ENCODE measurements at regions not wholly inside any gene's neighbourhood (a gene's known extent, or its start where the extent isn't known, plus 50 kb on each side); places are given as distances from the start of the nearest gene placed in this dataset.
"Not testable (repeated sequence)": the region's sequence is repeated elsewhere in the genome, so short reads cannot be mapped to it uniquely, and the experiment has no call there.

DNA sequence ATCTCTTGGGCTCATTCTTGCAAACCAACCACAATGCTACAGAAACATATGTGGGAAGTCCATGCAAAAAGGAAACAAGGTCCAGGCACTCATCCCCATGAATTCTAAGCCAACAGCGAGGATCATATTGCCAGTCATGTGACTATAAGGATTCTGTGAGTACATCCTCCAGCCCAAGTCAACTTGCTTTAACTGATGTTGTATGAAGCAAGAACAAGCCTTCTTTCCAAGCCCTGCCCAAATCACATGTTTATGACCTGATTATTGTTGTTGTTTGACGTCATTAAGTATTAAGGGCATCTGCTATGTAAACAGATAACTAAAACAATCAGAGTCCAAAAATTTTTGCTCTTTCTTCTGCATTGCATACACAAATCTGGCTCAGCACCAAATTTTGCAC is 78.2 kb upstream of the MON1B start:
- no peak overlapping the region for H3K27ac Mint-ChIP-seq
- ATAC-seq (ENCODE audit: low read depth in 2 of 2), result no peak
- no peaks in the 10 kb centered on the region for H3K9me3 Mint-ChIP-seq
- no peaks in the 10 kb centered on the region for H3K4me1 Mint-ChIP-seq
- DNase-seq, result no peak
- no peak overlapping the region for H3K4me3 Mint-ChIP-seq
- H3K27me3 Mint-ChIP-seq, result peaks cover 0 to 7% (median under 1%) of the 10 kb centered on the region in 3 donors
- no peaks in the 10 kb centered on the region for H3K36me3 Mint-ChIP-seq

DNA sequence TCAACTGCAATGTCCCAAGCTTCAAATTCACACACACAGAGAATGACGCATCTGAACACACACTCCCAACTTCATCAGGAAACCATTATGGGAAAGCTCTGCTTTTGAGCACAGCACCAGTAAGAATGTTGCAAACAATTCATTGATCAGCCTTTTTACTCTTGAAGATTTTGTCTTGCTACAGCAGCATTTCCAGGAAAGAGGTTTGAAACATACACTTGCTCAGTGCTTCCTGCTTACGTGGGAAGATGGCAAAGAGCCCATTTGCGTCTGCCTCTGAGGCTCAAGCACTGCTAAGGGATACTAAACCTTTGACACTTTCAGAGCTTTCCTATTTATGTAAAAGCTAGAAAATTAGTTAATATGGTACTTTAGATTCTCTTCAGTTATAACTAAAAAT is 77.2 kb upstream of the MON1B start:
- Mint-ChIP-seq H3K27ac (no peak overlapping the region), H3K9me3 (peaks cover 0 to 4% (median 0%) of the 10 kb centered on the region in 7 donors), H3K4me3 (no peak overlapping the region), H3K36me3 (no peaks in the 10 kb centered on the region), H3K4me1 (no peaks in the 10 kb centered on the region), H3K27me3 (peaks cover 6 to 18% (median 10%) of the 10 kb centered on the region in 3 donors)
- ATAC-seq (ENCODE audit: low read depth in 2 of 2) (no peak), DNase-seq (no peak)

DNA sequence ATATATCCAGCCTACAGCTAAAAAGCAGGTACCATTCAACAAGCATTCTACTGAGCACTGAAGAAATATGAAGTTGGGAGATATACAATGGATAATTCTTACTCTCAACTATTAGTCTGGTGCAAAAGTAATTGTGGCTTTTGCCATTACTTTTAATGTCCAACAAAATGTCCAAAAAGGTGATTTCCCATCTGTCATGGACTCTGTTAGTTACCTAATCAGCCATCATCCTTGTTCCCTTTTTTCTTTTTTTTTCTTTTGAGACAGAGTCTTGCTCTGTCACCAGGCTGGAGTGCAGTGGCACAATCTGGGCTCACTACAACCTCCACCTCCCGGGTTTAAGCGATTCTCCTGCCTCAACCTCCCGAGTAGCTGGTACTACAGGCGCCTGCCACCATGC is 76.6 kb upstream of the MON1B start:
- H3K36me3 Mint-ChIP-seq; DNase-seq; H3K9me3 Mint-ChIP-seq; H3K27ac Mint-ChIP-seq; H3K4me1 Mint-ChIP-seq; ATAC-seq (ENCODE audit: low read depth in 2 of 2); H3K4me3 Mint-ChIP-seq: not testable (repeated sequence)
- peaks cover 6 to 20% (median 10%) of the 10 kb centered on the region in 3 donors for H3K27me3 Mint-ChIP-seq

DNA sequence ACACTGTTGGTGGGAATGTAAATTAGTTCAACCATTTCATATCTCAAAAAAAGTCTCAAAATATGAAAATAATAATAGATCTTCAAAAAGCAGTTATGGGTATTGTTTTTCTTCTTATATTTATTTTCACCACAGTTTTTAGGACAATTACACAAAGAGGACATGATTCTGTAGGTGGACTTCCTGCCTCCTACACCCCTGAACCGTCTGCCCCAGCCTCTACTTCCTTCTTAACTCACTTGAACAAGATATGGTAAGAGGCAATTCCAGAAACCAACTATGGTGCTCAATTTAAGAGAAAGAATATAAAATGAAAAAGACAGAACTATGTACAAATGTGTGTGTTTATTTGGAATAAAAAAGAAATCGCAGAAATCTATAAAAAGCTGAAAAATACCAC is 74.1 kb upstream of the MON1B start:
- peaks cover 0 to 4% (median 0%) of the 10 kb centered on the region in 7 donors for H3K9me3 Mint-ChIP-seq

DNA sequence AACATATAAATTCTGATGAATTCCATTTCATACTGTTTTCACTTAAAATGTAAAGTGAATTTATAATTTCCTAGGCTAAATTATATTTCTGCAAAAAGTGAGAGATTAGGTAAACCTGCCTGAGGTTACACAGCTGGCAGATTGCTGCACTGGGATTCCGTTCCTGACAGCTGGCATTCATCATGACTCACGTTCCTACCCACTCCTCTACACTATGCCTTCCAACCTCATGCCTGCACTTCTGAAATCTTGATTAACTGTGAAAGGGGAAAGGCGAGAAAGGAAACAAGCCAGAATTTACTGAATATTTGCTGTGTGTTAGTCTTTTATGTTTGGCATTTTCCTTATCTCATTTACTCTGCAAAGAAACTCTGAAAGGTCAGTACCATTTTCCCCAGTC is 73.3 kb upstream of the MON1B start:
- no peak for ATAC-seq (ENCODE audit: low read depth in 2 of 2)
- no peaks in the 10 kb centered on the region for H3K36me3 Mint-ChIP-seq
- no peak overlapping the region for H3K4me3 Mint-ChIP-seq
- DNase-seq, result no peak
- peaks cover 0 to 7% (median under 1%) of the 10 kb centered on the region in 7 donors for H3K9me3 Mint-ChIP-seq
- peaks cover 10 to 24% (median 13%) of the 10 kb centered on the region in 3 donors for H3K27me3 Mint-ChIP-seq
- H3K27ac Mint-ChIP-seq, result no peak overlapping the region
- no peaks in the 10 kb centered on the region for H3K4me1 Mint-ChIP-seq

More for the DNA sequence above, 74.1 kb upstream of the MON1B start:
- H3K36me3 Mint-ChIP-seq, result no peaks in the 10 kb centered on the region
- H3K4me3 Mint-ChIP-seq, result no peak overlapping the region
- no peak overlapping the region for H3K27ac Mint-ChIP-seq
- H3K27me3 Mint-ChIP-seq, result peaks cover 10 to 24% (median 13%) of the 10 kb centered on the region in 3 donors
- H3K4me1 Mint-ChIP-seq, result no peaks in the 10 kb centered on the region
- ATAC-seq (ENCODE audit: low read depth in 2 of 2) (no peak), DNase-seq (no peak)

DNA sequence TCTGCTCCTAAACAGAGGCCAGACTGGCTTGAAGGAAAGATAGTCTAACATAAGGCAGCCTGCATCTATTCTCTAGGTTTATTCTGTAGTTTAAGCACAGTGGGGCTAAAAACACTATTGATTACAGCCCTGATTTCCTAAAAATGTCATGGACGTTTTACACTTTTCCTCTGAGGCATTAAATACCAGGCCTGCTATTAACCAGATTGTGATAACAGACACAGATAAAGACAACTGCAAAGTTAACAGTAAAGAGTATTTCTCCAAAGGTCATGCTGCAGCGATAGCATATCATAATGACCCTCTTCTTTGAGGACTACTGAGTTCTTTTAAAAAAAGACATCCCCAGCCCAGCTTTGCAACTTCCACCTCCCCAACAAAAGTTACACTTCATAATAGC is 59.6 kb upstream of the MON1B start:
- Mint-ChIP-seq H3K9me3 (peaks cover 0 to 11% (median 7%) of the 10 kb centered on the region in 7 donors), H3K27me3 (peaks cover 0 to 9% (median 6%) of the 10 kb centered on the region in 3 donors), H3K36me3 (no peaks in the 10 kb centered on the region), H3K4me3 (no peak overlapping the region), H3K4me1 (no peaks in the 10 kb centered on the region), H3K27ac (no peak overlapping the region)
- no peak for ATAC-seq (ENCODE audit: low read depth in 2 of 2)
- no peak for DNase-seq

DNA sequence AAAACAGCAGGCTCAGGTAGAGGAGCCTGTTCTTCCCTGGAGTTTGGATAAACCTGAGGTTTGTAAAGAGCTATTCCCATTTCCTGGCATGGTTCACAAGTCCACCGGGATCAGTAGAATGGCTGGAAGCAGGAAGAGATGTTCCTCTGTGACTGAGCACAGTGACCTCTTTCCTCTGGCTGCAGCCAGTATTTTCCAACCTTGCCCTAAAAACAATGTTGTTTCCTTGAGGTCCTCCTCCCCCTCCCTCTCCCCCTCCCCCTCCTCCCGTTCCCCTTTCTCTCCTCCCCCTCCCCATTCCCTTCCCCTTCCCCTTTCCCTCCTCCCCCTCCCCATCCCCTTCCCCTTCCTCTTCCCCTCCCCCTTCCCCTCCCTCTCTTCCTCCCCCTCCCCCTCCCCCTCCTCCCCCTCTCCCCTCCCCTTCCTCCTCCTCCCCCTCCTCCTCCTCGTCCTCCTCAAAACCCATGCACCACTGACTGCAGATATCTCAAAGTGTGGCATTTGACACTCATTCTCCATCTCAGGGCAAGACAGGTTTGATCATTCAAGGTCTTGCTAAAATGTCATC is 58.9 kb upstream of the MON1B start:
- Mint-ChIP-seq H3K9me3 (peaks cover 0 to 11% (median 6%) of the 10 kb centered on the region in 7 donors), H3K27ac (no peak overlapping the region), H3K4me3 (no peak overlapping the region), H3K4me1 (no peaks in the 10 kb centered on the region), H3K36me3 (no peaks in the 10 kb centered on the region), H3K27me3 (peaks cover 5 to 9% (median 9%) of the 10 kb centered on the region in 3 donors)
- ATAC-seq (ENCODE audit: low read depth in 2 of 2), result no peak
- DNase-seq, result no peak

DNA sequence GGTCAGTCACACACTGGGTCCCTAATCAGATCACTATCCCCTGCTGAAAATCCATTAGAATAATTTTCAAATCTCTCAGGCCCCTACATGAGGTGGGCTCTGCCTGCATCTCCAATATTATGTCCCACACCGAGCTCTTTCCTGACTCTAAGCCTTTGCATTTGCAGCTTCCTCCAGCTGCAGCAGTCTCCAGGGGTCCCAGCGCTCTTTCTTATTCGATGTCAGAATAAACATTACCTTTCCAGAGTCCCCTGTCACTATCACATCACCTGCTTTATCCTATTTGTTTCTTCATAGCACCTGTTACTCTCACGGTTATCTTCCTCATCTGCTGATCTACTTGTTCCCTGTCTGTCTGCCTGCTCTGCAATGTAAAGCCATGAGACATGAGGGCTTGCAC is 57.3 kb upstream of the MON1B start:
- Mint-ChIP-seq H3K27ac (no peak overlapping the region), H3K4me3 (no peak overlapping the region), H3K9me3 (peaks cover 0 to 4% (median 0%) of the 10 kb centered on the region in 7 donors), H3K36me3 (no peaks in the 10 kb centered on the region), H3K27me3 (peaks cover 8 to 9% (median 9%) of the 10 kb centered on the region in 3 donors), H3K4me1 (no peaks in the 10 kb centered on the region)
- no peak for ATAC-seq (ENCODE audit: low read depth in 2 of 2)
- DNase-seq, result no peak

DNA sequence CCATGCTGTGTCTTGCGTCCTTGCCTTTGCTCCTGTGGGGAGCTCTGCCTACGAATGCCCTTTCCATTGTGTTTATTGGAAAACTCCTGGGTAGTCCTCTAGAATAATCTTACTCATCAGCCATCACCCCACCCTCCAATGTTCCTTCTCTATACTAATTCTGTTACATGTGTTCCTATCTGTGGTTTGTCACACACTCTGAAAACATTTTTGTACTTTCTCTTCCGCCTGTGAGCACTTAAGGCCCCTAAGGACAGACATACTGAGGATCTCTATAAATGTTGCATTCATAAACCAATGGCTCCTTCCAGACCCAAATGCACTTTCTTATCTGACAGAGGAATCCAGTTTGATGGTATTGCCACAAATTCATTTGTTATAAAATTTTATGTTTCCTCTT is 53.9 kb upstream of the MON1B start:
- Mint-ChIP-seq H3K27ac (no peak overlapping the region), H3K4me3 (no peak overlapping the region), H3K36me3 (no peaks in the 10 kb centered on the region), H3K27me3 (peaks cover 4 to 13% (median 8%) of the 10 kb centered on the region in 3 donors), H3K9me3 (peaks cover 0 to 4% (median 0%) of the 10 kb centered on the region in 7 donors), H3K4me1 (no peaks in the 10 kb centered on the region)
- ATAC-seq (ENCODE audit: low read depth in 2 of 2) (no peak), DNase-seq (no peak)
